ENCODE measurements at regions not wholly inside any gene's neighbourhood (a gene's known extent, or its start where the extent isn't known, plus 50 kb on each side); places are given as distances from the start of the nearest gene placed in this dataset.

DNA sequence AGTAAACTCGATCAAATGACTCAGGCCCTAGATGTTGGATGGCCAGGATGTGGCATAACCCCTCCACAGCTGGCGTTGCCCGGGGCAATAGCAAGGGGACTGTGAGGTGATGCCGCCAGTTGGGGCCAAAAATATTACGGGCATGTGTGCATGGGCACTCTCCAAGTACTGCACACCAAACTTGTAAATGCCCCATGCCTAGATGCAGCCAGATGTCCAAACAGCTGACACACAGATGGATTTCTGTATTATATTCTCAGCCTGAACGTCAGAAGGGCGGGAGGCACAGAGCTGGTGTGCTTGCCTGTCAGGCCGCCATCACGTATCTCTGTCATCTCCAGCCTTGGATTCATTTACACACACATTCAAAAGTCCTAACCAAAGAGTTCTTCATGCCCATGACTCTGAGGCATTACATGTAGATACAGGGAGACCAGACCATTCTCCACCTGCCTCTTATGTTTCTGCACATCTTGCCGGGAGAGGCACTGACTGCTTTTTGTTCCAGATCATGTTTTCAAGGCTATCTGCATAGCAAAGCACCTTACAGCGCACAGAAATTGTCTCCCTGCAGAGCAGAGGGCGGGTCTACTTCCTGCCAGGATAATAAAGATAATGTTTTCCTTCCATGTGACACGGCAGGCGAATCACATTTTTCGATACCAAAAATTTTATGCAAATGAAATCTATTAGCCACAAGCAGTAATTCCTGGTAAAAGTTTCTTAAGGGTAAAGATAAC lies 200.9 kb upstream of the ADAMTS16 start (continued):
- TF ChIP-seq, protein P1, sequence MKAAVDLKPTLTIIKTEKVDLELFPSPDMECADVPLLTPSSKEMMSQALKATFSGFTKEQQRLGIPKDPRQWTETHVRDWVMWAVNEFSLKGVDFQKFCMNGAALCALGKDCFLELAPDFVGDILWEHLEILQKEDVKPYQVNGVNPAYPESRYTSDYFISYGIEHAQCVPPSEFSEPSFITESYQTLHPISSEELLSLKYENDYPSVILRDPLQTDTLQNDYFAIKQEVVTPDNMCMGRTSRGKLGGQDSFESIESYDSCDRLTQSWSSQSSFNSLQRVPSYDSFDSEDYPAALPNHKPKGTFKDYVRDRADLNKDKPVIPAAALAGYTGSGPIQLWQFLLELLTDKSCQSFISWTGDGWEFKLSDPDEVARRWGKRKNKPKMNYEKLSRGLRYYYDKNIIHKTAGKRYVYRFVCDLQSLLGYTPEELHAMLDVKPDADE (IDR thresholded peaks at IDR 0.05), result no peak
- TF ChIP-seq JUNB (IDR thresholded peaks at IDR 0.05; ENCODE audit: unreplicated experiment) (no peak), STAT1 (IDR thresholded peaks at IDR 0.05; ENCODE audit: unreplicated experiment) (no peak), CREB1 (CRISPR knock-in tag; IDR thresholded peaks at IDR 0.05; ENCODE audit: low read depth) (no peak), ZNF114 (CRISPR knock-in tag; IDR thresholded peaks at IDR 0.05) (no peak), ZNF331 (CRISPR knock-in tag; IDR thresholded peaks at IDR 0.05; ENCODE audit: low read depth) (no peak), POLR2AphosphoS5 (IDR thresholded peaks at IDR 0.05; ENCODE audit: low read depth) (no peak), EZH2phosphoT487 (IDR thresholded peaks at IDR 0.05; ENCODE audit: unreplicated experiment) (no peak), NANOG (IDR thresholded peaks at IDR 0.05; ENCODE audit: borderline replicate concordance) (no peak), EZH2 (IDR thresholded peaks at IDR 0.05; ENCODE audit: low read depth, unreplicated experiment) (no peak)
- TF ChIP-seq, protein P2, sequence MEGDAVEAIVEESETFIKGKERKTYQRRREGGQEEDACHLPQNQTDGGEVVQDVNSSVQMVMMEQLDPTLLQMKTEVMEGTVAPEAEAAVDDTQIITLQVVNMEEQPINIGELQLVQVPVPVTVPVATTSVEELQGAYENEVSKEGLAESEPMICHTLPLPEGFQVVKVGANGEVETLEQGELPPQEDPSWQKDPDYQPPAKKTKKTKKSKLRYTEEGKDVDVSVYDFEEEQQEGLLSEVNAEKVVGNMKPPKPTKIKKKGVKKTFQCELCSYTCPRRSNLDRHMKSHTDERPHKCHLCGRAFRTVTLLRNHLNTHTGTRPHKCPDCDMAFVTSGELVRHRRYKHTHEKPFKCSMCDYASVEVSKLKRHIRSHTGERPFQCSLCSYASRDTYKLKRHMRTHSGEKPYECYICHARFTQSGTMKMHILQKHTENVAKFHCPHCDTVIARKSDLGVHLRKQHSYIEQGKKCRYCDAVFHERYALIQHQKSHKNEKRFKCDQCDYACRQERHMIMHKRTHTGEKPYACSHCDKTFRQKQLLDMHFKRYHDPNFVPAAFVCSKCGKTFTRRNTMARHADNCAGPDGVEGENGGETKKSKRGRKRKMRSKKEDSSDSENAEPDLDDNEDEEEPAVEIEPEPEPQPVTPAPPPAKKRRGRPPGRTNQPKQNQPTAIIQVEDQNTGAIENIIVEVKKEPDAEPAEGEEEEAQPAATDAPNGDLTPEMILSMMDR (conservative IDR thresholded peaks at IDR 0.05; ENCODE audit: low read depth in 2 of 2), result no peak
- TF ChIP-seq, protein P3, sequence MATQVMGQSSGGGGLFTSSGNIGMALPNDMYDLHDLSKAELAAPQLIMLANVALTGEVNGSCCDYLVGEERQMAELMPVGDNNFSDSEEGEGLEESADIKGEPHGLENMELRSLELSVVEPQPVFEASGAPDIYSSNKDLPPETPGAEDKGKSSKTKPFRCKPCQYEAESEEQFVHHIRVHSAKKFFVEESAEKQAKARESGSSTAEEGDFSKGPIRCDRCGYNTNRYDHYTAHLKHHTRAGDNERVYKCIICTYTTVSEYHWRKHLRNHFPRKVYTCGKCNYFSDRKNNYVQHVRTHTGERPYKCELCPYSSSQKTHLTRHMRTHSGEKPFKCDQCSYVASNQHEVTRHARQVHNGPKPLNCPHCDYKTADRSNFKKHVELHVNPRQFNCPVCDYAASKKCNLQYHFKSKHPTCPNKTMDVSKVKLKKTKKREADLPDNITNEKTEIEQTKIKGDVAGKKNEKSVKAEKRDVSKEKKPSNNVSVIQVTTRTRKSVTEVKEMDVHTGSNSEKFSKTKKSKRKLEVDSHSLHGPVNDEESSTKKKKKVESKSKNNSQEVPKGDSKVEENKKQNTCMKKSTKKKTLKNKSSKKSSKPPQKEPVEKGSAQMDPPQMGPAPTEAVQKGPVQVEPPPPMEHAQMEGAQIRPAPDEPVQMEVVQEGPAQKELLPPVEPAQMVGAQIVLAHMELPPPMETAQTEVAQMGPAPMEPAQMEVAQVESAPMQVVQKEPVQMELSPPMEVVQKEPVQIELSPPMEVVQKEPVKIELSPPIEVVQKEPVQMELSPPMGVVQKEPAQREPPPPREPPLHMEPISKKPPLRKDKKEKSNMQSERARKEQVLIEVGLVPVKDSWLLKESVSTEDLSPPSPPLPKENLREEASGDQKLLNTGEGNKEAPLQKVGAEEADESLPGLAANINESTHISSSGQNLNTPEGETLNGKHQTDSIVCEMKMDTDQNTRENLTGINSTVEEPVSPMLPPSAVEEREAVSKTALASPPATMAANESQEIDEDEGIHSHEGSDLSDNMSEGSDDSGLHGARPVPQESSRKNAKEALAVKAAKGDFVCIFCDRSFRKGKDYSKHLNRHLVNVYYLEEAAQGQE (IDR thresholded peaks at IDR 0.05; ENCODE audit: unreplicated experiment), result no peak

DNA sequence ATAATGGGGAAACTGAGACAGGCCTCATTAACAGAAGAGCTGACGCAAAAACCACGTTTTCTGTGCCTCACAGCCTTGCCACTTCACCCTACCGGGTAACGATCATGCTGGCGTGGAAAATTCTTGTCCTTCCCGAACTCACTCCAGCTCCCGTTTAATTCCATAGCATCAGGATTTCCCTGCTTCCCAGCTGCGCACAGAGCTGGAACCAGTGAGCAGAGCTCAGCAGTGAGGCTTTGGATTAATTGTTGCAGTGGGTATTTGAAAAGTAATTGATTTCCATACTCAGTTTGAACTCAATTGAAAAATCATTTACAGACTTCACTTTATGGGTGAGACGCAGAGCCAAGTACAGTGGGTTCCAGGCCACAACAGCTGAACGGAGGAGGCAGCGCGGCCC lies 199.0 kb upstream of the ADAMTS16 start:
- DNase-seq (ENCODE audit: low spot score) (no peak), ATAC-seq (no peak)
- Histone ChIP-seq H2AFZ (0 out of 2 replicates have a peak overlapping the region, but pooled peaks have one; percentile 76), H3K4me1 (ENCODE audit: insufficient read depth) (no peaks in the 10 kb centered on the region), H4K20me1 (replicated peaks; ENCODE audit: insufficient read depth) (no peaks in the 10 kb centered on the region), H3K36me3 (ENCODE audit: insufficient read depth) (no peaks in the 10 kb centered on the region), H3K4me2 (no peak overlapping the region), H3K9me2 (ENCODE audit: insufficient read depth) (no peaks in the 10 kb centered on the region), H3K27me3 (ENCODE audit: insufficient read depth) (no peaks in the 10 kb centered on the region), H3K27ac (ENCODE audit: low read depth) (no peak overlapping the region), H3F3A (replicated peaks; ENCODE audit: low read depth) (no peaks in the 10 kb centered on the region), H3K4me3 (no peak overlapping the region), H3K79me2 (replicated peaks; ENCODE audit: insufficient read depth) (no peaks in the 10 kb centered on the region)
- peaks cover 8% of the 10 kb centered on the region for H3K27me3 Mint-ChIP-seq (ENCODE audit: insufficient read depth, low read depth, poor library complexity)
- H3K36me3 Mint-ChIP-seq (ENCODE audit: low read depth), result no peaks in the 10 kb centered on the region
- no peak overlapping the region for H3K4me3 Mint-ChIP-seq
- no peaks in the 10 kb centered on the region for H3K9me3 Mint-ChIP-seq
- H3K27ac Mint-ChIP-seq, result no peak overlapping the region
- H3K4me1 Mint-ChIP-seq, result peaks cover 9% of the 10 kb centered on the region
- TF ChIP-seq, protein P4, sequence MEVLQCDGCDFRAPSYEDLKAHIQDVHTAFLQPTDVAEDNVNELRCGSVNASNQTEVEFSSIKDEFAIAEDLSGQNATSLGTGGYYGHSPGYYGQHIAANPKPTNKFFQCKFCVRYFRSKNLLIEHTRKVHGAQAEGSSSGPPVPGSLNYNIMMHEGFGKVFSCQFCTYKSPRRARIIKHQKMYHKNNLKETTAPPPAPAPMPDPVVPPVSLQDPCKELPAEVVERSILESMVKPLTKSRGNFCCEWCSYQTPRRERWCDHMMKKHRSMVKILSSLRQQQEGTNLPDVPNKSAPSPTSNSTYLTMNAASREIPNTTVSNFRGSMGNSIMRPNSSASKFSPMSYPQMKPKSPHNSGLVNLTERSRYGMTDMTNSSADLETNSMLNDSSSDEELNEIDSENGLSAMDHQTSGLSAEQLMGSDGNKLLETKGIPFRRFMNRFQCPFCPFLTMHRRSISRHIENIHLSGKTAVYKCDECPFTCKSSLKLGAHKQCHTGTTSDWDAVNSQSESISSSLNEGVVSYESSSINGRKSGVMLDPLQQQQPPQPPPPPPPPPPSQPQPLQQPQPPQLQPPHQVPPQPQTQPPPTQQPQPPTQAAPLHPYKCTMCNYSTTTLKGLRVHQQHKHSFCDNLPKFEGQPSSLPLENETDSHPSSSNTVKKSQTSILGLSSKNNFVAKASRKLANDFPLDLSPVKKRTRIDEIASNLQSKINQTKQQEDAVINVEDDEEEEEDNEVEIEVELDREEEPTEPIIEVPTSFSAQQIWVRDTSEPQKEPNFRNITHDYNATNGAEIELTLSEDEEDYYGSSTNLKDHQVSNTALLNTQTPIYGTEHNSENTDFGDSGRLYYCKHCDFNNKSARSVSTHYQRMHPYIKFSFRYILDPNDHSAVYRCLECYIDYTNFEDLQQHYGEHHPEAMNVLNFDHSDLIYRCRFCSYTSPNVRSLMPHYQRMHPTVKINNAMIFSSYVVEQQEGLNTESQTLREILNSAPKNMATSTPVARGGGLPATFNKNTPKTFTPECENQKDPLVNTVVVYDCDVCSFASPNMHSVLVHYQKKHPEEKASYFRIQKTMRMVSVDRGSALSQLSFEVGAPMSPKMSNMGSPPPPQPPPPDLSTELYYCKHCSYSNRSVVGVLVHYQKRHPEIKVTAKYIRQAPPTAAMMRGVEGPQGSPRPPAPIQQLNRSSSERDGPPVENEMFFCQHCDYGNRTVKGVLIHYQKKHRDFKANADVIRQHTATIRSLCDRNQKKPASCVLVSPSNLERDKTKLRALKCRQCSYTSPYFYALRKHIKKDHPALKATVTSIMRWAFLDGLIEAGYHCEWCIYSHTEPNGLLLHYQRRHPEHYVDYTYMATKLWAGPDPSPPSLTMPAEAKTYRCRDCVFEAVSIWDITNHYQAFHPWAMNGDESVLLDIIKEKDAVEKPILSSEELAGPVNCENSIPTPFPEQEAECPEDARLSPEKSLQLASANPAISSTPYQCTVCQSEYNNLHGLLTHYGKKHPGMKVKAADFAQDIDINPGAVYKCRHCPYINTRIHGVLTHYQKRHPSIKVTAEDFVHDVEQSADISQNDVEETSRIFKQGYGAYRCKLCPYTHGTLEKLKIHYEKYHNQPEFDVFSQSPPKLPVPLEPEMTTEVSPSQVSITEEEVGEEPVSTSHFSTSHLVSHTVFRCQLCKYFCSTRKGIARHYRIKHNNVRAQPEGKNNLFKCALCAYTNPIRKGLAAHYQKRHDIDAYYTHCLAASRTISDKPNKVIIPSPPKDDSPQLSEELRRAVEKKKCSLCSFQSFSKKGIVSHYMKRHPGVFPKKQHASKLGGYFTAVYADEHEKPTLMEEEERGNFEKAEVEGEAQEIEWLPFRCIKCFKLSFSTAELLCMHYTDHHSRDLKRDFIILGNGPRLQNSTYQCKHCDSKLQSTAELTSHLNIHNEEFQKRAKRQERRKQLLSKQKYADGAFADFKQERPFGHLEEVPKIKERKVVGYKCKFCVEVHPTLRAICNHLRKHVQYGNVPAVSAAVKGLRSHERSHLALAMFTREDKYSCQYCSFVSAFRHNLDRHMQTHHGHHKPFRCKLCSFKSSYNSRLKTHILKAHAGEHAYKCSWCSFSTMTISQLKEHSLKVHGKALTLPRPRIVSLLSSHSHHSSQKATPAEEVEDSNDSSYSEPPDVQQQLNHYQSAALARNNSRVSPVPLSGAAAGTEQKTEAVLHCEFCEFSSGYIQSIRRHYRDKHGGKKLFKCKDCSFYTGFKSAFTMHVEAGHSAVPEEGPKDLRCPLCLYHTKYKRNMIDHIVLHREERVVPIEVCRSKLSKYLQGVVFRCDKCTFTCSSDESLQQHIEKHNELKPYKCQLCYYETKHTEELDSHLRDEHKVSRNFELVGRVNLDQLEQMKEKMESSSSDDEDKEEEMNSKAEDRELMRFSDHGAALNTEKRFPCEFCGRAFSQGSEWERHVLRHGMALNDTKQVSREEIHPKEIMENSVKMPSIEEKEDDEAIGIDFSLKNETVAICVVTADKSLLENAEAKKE (CRISPR knock-in tag; IDR thresholded peaks at IDR 0.05), result no peak

All from GM23338 (cell line).